Naive thymus-derived CD4-positive, alpha-beta T cell (primary cell): ENCODE measurements at regions not wholly inside any gene's neighbourhood (a gene's known extent, or its start where the extent isn't known, plus 50 kb on each side); places are given as distances from the start of the nearest gene placed in this dataset.
"Not testable (repeated sequence)": the region's sequence is repeated elsewhere in the genome, so short reads cannot be mapped to it uniquely, and the experiment has no call there.

Experiments
- ATAC-seq: fragments of 150-1000 bp; cut with Tn5 transposase; 2 replicates; pipeline ENCODE4 v1.10.0; 2021; ENCODE audit warnings: mild to moderate bottlenecking, moderate library complexity
- CTCF ChIA-PET: fragments of 350-600 bp; sonication (Branson Sonifier 250); formaldehyde crosslinking; loops from one replicate; lab custom pipeline; 2021; ENCODE audit warnings: antibody characterized with exemption; lab: Charles Lee
- POLR2A ChIA-PET: fragments of 350-600 bp; sonication (Branson Sonifier 250); formaldehyde crosslinking; loops from one replicate; lab custom pipeline; 2021; ENCODE audit warnings: antibody characterized with exemption, inconsistent platforms; lab: Charles Lee
- DNase-seq, 9 donors: peaks; one replicate each; pipeline versions ENCODE4 v3.0.0 to v3.0.0-alpha.2; 2020 to 2022; ENCODE audit warnings: mixed read lengths in 1 of 9
- H3K27ac ChIP-seq: one replicate; pipeline ENCODE4 v1.7.0; 2013; ENCODE audit warnings: mild to moderate bottlenecking, low read depth, low read length, moderate library complexity
- H3K27me3 ChIP-seq, 2 donors: one replicate each; pipeline ENCODE4 v1.7.0; 2013; ENCODE audit warnings: low read length in 2 of 2, mild to moderate bottlenecking in 2 of 2, moderate library complexity in 2 of 2; ENCODE audit not compliant: control insufficient read depth in 2 of 2, insufficient read depth in 2 of 2
- H3K36me3 ChIP-seq, 3 experiments: 1 replicate in 2 of 3; 2 replicates in 1 of 3; pipeline ENCODE4 v1.7.0; 2013; ENCODE audit warnings: low read length in 3 of 3, mild to moderate bottlenecking in 3 of 3, moderate library complexity in 1 of 3; ENCODE audit not compliant: insufficient read depth in 3 of 3, control insufficient read depth in 2 of 3
- H3K4me1 ChIP-seq, 2 donors: one replicate each; pipeline ENCODE4 v1.7.0; 2013; ENCODE audit warnings: low read length in 2 of 2, mild to moderate bottlenecking in 2 of 2, moderate library complexity in 1 of 2; ENCODE audit not compliant: control insufficient read depth in 2 of 2, insufficient read depth in 2 of 2
- H3K4me3 ChIP-seq: 2 replicates; pipeline ENCODE4 v1.7.0; 2013; ENCODE audit warnings: mild to moderate bottlenecking, low read length
- H3K9me3 ChIP-seq, 3 experiments: 1 replicate in 2 of 3; 2 replicates in 1 of 3; pipeline ENCODE4 v1.7.0; 2013; ENCODE audit warnings: low read length in 3 of 3; ENCODE audit not compliant: control insufficient read depth in 2 of 3
- H3K27ac Mint-ChIP-seq, 9 donors: one replicate each; pipeline ENCODE4 v1.8.0; 2020 to 2022; ENCODE audit warnings: mixed read lengths in 9 of 9, mild to moderate bottlenecking in 8 of 9, moderate library complexity in 5 of 9, inconsistent platforms in 2 of 9
- H3K27me3 Mint-ChIP-seq, 5 donors: one replicate each; pipeline ENCODE4 v1.8.0; 2021 to 2022; ENCODE audit warnings: mixed read lengths in 5 of 5, mild to moderate bottlenecking in 1 of 5
- H3K36me3 Mint-ChIP-seq, 5 donors: one replicate each; pipeline ENCODE4 v1.8.0; 2020 to 2022; ENCODE audit warnings: mixed read lengths in 5 of 5, mild to moderate bottlenecking in 3 of 5, inconsistent platforms in 1 of 5
- H3K4me1 Mint-ChIP-seq, 7 donors: one replicate each; pipeline ENCODE4 v1.8.0; 2020 to 2022; ENCODE audit warnings: mixed read lengths in 7 of 7, mild to moderate bottlenecking in 3 of 7, inconsistent platforms in 1 of 7
- H3K4me3 Mint-ChIP-seq, 10 donors: one replicate each; pipeline ENCODE4 v1.8.0; 2020 to 2022; ENCODE audit warnings: mild to moderate bottlenecking in 10 of 10, mixed read lengths in 10 of 10, moderate library complexity in 6 of 10, inconsistent platforms in 2 of 10
- H3K9me3 Mint-ChIP-seq, 11 donors: one replicate each; pipeline ENCODE4 v1.8.0; 2020 to 2022; ENCODE audit warnings: mixed read lengths in 11 of 11, mild to moderate bottlenecking in 4 of 11, inconsistent platforms in 1 of 11, moderate library complexity in 1 of 11
- intact Hi-C, 2 donors: fragments of 100-400 bp; cut with micrococcal nuclease; formaldehyde crosslinking; loops; one replicate each; pipeline ENCODE4 v1.15.1; 2023

GRCh38 chr1:217048104-217048707, 325.0 kb upstream of the ESRRG start:
- H3K4me1 ChIP-seq: no peaks in the 10 kb centered on the region
- ChIA-PET POLR2A (no interaction called here), CTCF (no interaction called here)
- no peaks in the 10 kb centered on the region for H3K9me3 ChIP-seq
- no peaks in the 10 kb centered on the region for H3K27me3 Mint-ChIP-seq
- DNase-seq: no peak
- intact Hi-C loops: loop anchor here in 1 of 2 donors (5.0 kb wide), 1 partner anchor 1124 kb away; no protein-coding TSS in a partner anchor
- H3K4me3 ChIP-seq: no peak overlapping the region
- no peaks in the 10 kb centered on the region for H3K4me1 Mint-ChIP-seq
- peaks cover 0 to 9% (median 0%) of the 10 kb centered on the region in 5 donors for H3K36me3 Mint-ChIP-seq
- H3K9me3 Mint-ChIP-seq: peaks cover 0 to 19% (median 5%) of the 10 kb centered on the region in 11 donors
- H3K27ac ChIP-seq: no peak overlapping the region
- H3K27me3 ChIP-seq: no peaks in the 10 kb centered on the region
- H3K4me3 Mint-ChIP-seq: no peak overlapping the region
- ATAC-seq: no peak
- no peak overlapping the region for H3K27ac Mint-ChIP-seq
- no peaks in the 10 kb centered on the region for H3K36me3 ChIP-seq

GRCh38 chr1:217040711-217041455, 317.7 kb upstream of the ESRRG start:
- no peak overlapping the region for H3K4me3 Mint-ChIP-seq
- Histone ChIP-seq H3K36me3 (no peaks in the 10 kb centered on the region), H3K4me1 (no peaks in the 10 kb centered on the region), H3K27me3 (no peaks in the 10 kb centered on the region), H3K4me3 (no peak overlapping the region), H3K27ac (no peak overlapping the region), H3K9me3 (no peaks in the 10 kb centered on the region)
- peaks cover 4 to 41% (median 24%) of the 10 kb centered on the region in 11 donors for H3K9me3 Mint-ChIP-seq
- ChIA-PET POLR2A (no interaction called here), CTCF (interaction anchor here (0.6 kb wide), 1 partner anchor 27 kb away, joined by 3 read pairs; no protein-coding TSS in a partner anchor)
- DNase-seq: no peak
- no peak overlapping the region for H3K27ac Mint-ChIP-seq
- peaks cover 0 to 14% (median 0%) of the 10 kb centered on the region in 5 donors for H3K36me3 Mint-ChIP-seq
- intact Hi-C loops: no loop called here
- no peaks in the 10 kb centered on the region for H3K27me3 Mint-ChIP-seq
- ATAC-seq: no peak
- H3K4me1 Mint-ChIP-seq: no peaks in the 10 kb centered on the region

GRCh38 chr1:217039926-217040325, 316.7 kb upstream of the ESRRG start:
- Mint-ChIP-seq H3K27me3 (no peaks in the 10 kb centered on the region), H3K27ac (no peak overlapping the region), H3K4me1 (no peaks in the 10 kb centered on the region), H3K4me3 (no peak overlapping the region), H3K36me3 (peaks cover 0 to 14% (median 0%) of the 10 kb centered on the region in 5 donors), H3K9me3 (peaks cover 4 to 46% (median 24%) of the 10 kb centered on the region in 11 donors)
- Histone ChIP-seq H3K9me3 (no peaks in the 10 kb centered on the region), H3K36me3 (no peaks in the 10 kb centered on the region), H3K27ac (no peak overlapping the region), H3K27me3 (no peaks in the 10 kb centered on the region), H3K4me1 (no peaks in the 10 kb centered on the region), H3K4me3 (no peak overlapping the region)
- ChIA-PET CTCF (interaction anchor here (0.6 kb wide), 1 partner anchor 27 kb away, joined by 3 read pairs; no protein-coding TSS in a partner anchor), POLR2A (no interaction called here)
- no peak for DNase-seq
- ATAC-seq: no peak
- intact Hi-C loops: no loop called here

- ATAC-seq, H3K9me3 ChIP-seq, H3K4me1 ChIP-seq, DNase-seq, H3K4me1 Mint-ChIP-seq, H3K27me3 Mint-ChIP-seq, POLR2A ChIA-PET, CTCF ChIA-PET, intact Hi-C loops, H3K27ac Mint-ChIP-seq, H3K27ac ChIP-seq, H3K4me3 ChIP-seq, H3K36me3 ChIP-seq, H3K4me3 Mint-ChIP-seq, H3K27me3 ChIP-seq: not testable (repeated sequence)
- H3K9me3 Mint-ChIP-seq: peaks cover 3 to 46% (median 24%) of the 10 kb centered on the region in 11 donors
- peaks cover 0 to 14% (median 0%) of the 10 kb centered on the region in 5 donors for H3K36me3 Mint-ChIP-seq
Measured at GRCh38 chr1:217039139-217039538, 315.9 kb upstream of the ESRRG start.

GRCh38 chr1:217036757-217037156, 313.5 kb upstream of the ESRRG start:
- no peaks in the 10 kb centered on the region for H3K4me1 Mint-ChIP-seq
- H3K36me3 Mint-ChIP-seq: peaks cover 0 to 14% (median 0%) of the 10 kb centered on the region in 5 donors
- no peaks in the 10 kb centered on the region for H3K36me3 ChIP-seq
- H3K4me3 ChIP-seq: no peak overlapping the region
- H3K9me3 Mint-ChIP-seq: peaks cover 3 to 46% (median 24%) of the 10 kb centered on the region in 11 donors
- no peak for DNase-seq
- H3K27me3 Mint-ChIP-seq: no peaks in the 10 kb centered on the region
- intact Hi-C loops: no loop called here
- POLR2A ChIA-PET: no interaction called here
- no peaks in the 10 kb centered on the region for H3K4me1 ChIP-seq
- H3K4me3 Mint-ChIP-seq: no peak overlapping the region
- no peak overlapping the region for H3K27ac ChIP-seq
- no peaks in the 10 kb centered on the region for H3K9me3 ChIP-seq
- no peak overlapping the region for H3K27ac Mint-ChIP-seq
- no peak for ATAC-seq
- no peaks in the 10 kb centered on the region for H3K27me3 ChIP-seq
- CTCF ChIA-PET: no interaction called here

GRCh38 chr1:217032715-217033367, 309.6 kb upstream of the ESRRG start:
- H3K36me3 Mint-ChIP-seq: no peaks in the 10 kb centered on the region
- no peak for ATAC-seq
- Histone ChIP-seq H3K9me3 (no peaks in the 10 kb centered on the region), H3K36me3 (no peaks in the 10 kb centered on the region), H3K4me3 (no peak overlapping the region), H3K27me3 (no peaks in the 10 kb centered on the region), H3K4me1 (no peaks in the 10 kb centered on the region), H3K27ac (no peak overlapping the region)
- H3K4me1 Mint-ChIP-seq: no peaks in the 10 kb centered on the region
- no peak overlapping the region for H3K4me3 Mint-ChIP-seq
- peaks cover 3 to 21% (median 11%) of the 10 kb centered on the region in 11 donors for H3K9me3 Mint-ChIP-seq
- POLR2A ChIA-PET: no interaction called here
- DNase-seq: no peak
- CTCF ChIA-PET: interaction anchor here (0.6 kb wide), 1 partner anchor 434 kb away, joined by 3 read pairs; no protein-coding TSS in a partner anchor
- no peak overlapping the region for H3K27ac Mint-ChIP-seq
- intact Hi-C loops: no loop called here
- H3K27me3 Mint-ChIP-seq: no peaks in the 10 kb centered on the region
